NCI-H748 treated with DMSO at 0.1 percent for 48 hours (cell line): ENCODE measurements at regions not wholly inside any gene's neighbourhood (a gene's known extent, or its start where the extent isn't known, plus 50 kb on each side); places are given as distances from the start of the nearest gene placed in this dataset.

Experiments
- DNase-seq: peaks from one replicate; lab custom pipeline; 2025; lab: John Stamatoyannopoulos, UW

DNA sequence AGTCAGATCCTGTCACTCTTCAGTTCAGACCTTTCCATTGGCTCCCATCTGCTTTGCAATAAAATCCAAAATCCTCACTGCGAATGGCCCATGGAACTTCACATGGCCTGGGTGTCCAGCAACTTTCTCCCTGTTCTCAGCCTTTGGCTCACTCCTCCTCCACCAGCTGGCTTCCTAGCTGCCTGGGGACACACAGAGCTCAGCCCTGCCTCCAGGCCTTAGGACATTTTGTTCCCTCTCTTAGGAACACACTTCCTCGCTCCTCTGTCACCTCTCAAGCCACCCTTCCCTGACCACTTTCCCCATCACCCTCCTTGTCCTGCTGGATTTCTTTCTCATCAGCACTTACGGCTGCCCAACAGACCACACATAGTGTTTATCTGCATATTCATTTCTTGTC lies 419.6 kb downstream of the MED13L start:
- no peak for DNase-seq

DNA sequence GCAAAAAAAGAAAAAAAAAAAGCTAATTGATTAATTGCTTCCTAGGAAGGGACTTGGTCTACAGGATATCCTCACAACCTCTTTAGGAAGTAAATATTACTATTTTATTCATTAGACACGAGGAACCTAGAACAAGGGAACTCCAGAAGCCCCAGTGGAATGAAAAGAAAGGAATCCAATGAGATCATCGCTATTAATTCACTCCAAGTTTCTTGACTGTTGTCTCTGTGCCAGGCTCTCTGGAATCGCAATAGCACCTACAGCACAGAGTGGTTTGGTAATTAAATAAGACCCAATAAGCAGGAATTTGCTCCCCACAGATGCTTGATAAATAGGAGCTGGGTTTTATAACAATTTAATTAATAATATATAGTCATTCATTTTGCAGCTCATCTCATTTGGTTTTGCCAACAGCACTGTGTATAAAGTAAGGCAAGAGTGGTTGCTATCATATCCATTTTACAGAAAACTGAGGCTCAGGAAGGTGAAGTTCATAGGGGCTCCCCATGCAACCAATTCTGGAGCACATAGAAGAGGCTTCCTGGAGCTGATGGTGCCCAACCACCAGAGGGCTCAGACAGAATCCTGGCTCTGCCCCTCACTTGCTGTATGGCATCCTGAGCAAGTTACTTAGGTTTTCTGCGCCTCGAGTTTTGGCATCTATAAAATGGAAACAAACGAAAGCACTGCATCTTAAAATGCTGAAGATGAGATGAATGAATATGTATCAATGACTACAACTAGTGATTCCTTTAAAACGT lies 420.2 kb downstream of the MED13L start:
- DNase-seq = no peak

DNA sequence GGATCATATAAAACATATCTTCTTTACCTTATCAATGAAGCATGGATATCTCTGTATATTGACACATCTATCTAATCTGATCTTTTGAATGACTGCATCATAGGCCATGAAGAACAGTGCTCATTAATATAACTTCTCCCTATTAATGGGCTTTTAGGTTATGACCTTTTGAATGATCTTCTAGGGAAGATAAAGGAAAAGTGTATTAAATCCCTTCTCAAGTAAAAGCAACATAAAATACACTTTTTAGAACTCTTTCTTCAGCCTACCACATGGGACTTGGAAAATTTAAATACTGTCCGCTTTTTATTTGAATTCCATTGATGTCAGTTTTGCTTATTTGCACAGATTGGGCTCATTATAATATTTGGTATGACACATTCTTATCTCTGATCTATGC lies 425.4 kb downstream of the MED13L start:
- no peak for DNase-seq

DNA sequence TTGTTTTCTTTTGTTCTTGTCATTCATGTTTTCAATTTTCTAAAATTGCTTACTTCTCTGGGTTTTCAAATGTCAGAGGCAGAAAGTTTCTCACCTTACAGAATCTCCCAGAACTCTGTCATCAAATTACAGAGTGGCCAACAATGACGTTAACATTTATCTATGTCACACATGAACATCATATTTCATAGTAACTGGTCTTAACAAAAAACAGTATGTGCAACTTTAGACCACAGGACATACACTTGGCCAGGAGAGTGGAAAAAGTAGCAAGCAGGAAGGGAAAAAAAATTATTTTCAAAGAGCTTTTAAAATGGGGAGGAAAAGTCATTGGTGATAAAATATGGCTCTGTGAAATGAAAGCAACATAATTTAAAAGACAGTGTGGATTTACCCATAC lies 426.5 kb downstream of the MED13L start:
- no peak for DNase-seq

DNA sequence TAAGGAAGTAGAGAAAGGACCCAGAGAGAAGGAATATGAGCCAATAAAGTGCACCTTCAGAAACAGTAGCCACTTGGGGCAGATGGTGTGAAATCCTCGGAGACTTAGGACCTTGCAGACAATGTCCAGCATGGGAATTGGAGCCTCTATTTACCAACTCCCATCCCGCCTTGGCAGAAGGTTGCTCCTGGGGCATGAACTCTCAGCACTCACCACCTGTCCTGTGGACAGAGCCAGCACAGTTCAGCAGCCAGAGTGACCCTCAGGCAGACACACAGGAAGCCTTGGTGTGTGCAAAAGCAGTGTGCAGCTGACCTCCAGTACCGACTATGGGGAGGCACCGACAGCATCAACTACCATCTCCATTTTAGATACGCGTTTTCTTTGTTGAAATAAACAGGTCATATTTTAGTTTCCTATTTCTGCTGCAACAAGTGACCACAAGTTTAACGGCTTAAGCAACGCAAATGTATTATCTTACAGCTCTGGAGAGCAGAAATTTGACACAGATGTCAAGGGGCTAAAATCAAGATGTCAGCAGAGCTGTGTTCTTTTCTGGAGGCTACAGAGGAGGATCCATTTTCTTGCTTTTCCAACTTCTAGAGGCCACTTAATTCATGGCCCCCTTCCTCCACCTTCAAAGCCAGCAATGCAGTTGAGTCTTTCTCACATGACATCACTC lies 428.1 kb downstream of the MED13L start:
- no peak for DNase-seq

DNA sequence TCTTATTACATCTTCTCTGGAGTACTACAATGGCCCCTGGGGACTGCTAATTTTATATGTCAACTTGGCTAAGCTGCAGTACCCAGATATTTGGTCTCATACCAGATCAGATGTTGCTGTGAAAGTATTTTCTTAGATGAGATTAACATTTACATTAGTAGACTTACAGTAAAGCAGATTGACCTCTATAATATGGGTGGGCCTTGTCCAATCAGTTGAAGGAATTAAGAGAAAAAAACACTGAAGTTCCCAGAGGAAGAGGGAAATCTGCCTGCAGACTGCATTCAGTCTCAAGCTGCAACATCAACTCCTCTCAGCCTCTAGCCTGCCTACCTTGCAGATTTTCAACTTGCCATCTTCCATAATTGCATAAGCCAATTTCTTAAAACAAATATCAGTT lies 430.1 kb downstream of the MED13L start:
- DNase-seq = no peak

DNA sequence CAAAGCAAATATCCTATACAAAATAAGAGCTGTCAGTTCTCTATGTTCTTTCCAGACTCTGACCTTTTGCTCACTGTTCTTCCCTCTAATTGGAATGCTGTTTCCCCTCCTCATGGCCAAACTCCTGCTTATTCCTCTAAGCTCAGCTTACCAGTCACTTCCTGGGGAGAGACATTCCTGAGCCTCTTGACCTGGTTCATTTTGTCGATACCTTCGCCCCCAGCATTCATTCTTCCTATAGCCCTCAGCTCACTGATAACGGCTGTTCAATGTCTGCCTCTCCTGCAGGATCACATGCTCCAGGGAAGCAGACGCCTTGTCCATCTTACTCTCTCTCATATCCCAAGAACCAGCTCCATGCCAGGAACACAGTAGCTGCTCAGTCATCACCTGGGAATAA lies 431.0 kb downstream of the MED13L start:
- no peak for DNase-seq

DNA sequence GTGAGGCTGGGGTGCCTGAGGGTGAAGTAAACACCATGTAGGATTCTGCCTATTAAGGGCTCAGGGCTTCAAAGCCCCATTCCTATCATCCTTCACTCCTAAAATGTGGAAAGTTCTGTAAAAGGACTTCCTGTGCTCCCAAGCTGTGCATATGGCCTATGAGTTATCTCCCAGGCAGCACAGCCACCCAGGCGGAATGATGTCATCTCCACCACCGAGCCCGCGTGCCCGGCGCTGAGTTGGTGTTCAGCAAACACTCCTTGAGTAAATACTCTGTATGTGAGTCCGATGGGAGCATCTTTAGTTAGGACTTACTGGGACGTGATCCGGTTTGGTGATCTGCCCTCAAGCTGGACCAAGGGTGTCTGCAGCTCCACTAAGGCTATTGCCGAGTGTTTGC lies 437.3 kb downstream of the MED13L start:
- DNase-seq = no peak

DNA sequence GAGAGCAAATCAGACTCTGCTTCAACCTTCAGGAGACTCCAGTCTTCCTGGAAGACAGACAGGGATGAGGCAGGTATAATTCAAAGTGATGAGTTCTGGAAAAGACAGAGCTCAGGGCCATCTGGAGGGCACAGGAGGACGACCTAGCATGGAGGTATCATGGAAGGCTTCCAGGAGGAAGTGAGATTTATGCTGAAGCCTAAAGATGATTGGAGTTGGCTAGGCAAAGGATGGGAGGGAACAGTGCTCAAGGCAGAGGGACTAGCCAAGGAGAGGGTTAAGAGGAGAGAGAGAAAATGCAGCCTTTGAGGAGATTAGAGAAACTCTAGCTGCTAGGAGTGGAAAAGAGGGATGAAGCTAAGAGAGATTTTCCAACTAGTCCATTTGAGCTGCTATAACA lies 438.5 kb downstream of the MED13L start:
- DNase-seq = no peak

DNA sequence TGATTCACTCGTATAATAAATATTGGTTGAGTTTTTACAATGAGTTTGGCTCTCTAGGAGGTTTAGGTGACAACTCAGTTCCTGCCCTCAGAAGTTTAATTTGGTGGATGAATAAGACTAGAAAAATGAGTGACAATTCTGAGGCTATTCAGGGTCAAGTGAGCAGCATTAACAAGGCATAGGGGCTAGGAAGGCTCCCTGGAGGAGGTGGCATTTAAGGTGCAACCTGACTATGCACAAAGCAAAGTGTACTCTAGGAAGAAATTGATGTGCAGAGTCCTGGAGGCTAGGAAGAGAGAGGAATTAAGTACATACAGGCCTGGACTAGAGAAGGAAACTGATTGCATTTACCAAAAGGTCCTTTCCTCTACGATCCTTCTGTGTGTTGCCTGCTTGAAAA lies 440.3 kb downstream of the MED13L start:
- DNase-seq = no peak

DNA sequence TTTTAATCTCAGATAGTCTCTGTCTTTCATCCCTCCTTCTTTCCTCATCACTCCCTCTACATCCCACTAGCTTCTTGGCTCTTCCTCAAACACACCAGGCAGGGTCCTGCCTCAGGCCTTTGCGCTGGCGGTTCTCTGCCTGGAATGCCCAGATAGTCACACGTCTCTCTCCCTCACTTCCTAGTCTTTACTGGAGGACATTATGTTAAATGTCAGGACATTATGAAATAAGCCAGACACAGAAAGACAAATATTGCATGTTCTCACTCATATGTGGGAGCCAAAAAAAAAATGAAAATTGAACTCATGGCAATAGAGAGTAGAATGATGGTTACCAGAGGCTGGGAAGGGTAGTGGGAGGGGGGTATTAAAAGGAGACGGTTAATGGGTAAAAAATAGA lies 442.0 kb downstream of the MED13L start:
- no peak for DNase-seq

DNA sequence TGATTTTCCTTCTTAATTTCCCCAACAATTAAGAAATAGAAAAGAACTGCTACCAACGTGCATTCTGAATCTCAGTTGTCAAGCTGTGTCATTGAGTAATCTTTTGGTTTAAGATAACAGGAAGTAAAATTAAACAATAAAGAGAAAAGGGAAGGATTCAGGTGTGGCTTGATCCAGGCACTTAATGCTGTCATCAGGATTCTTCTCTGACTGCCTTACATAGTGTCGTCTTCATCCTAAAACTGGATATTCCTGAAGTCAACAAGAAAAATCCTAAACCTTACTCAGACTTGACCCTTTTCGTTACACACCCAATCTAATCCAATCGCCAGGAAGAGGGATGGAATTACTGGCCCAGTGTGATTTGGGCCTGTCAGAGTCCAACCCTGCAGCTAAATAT lies 443.8 kb downstream of the MED13L start:
- no peak for DNase-seq

DNA sequence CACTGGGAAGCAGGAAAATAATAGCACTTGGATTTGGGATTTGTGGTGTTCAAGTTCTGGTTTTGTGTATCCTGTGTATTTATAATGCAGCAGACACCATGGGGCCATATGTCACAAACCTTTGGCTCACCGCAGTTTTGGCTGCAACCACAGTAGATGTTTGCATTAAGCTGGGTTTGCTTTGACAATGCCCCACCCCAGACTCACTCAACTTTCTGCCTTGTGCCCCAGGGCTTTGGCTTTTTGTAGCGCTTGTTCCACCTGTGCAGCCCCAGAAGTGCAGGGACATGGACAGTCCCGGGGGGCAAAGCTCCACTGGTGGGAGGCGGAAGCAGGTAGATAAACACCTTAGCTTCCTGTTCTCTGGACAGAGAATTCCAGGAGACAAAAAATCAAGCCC lies 446.9 kb downstream of the MED13L start:
- DNase-seq = no peak

DNA sequence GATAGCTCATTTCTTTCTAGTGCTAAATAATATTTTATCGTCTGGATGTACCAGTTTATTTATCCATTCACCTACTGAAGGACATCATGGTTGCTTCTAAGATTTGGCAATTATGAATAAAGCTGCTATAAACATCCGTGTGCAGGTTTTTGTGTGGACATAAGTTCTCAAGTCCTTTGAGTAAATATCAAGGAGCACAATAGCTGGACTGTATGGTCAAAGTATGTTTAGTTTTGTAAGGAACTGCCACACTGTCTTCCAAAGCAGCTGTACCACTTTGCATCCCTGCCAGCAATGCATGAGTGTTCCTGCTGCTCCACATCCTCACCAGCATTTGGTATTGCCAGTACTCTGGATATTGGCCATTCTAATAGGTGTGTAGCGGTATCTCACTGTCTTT lies 447.4 kb downstream of the MED13L start:
- DNase-seq = no peak

DNA sequence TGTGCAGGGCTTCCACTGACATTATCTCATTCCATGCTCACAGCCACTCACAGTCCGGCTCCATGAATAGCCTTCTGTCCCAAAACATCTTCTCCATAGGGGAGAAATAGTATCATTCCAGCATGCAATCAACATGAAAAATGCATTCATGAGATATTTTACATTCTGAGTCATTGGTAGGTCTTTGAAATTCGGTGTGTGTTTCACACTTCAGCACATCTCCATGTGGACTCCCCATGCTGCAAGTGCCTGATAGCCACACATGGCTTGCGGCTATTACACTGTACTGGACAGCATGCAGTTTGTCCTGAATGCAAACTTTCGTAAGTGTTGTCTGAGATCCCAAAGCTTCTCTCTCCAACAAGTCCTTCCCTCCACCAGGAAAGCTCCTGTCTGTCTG lies 449.3 kb downstream of the MED13L start:
- DNase-seq = no peak

DNA sequence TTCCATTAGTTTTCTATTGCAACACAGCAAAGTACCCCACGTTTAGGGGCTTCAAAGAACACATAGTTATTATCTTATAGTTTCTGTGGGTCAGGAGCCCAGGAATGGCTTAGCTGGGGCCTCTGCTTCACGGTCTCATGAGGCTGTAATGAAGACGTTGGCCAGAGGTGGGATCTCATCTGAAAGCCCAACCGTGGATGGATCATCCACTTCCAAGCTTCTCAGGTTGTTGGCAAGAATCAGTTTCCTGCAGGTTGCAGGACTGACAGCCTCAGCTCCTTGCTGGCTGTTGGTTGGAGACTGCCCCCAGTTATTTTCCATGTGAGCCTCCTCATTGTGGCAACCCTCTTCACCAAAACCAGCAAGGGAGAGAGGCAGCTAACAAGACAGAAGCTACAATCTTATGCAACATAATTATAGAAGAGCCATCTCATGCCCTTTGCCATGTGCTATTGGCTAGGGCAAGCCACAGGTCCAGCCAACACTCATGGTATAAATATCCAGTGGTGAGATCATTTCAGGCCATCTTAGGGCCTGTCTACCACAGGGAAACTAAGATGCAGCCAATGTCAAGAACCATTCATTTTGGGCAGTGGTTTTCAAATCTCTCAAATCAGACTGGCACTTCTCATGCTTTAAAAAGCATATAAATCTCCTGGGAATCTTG lies 452.4 kb downstream of the MED13L start:
- DNase-seq = no peak

DNA sequence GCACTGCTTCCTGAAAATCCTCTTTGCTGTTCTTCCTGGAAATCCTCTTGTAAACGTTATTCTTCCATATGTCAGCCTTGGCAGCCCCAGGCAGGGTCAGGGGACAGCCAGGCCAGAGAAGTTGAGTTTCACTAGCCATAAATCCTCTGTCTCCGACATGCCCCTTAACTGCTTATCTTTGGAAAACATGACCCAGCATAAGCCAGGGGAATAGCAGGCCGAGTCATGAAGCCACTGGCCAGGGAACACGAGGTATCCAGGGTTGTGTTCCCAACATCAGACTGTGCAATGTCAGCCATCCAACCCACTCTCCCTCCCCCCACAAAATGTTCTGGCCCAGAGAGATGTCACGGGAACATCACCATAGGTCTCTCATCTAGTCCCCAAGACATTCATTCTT lies 453.9 kb downstream of the MED13L start:
- no peak for DNase-seq

DNA sequence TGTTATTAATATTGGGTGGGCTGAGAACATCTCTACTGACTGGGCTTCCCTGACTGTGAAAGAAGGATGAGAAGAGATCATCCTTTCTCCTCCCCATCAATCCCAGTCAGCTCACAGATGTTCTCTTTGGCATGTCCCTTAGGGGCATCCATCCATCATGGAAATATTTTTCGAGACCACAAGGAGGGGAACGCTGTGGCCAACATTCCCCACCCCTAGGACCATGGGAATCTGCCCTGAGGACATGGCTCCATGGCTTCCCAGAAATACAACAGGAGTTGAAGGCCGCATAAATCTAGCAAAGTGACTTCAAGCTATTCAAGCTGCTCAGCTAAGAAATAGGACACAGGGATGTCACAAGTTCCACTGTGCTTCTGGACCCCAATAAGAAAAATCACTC lies 456.8 kb downstream of the MED13L start:
- DNase-seq = no peak

DNA sequence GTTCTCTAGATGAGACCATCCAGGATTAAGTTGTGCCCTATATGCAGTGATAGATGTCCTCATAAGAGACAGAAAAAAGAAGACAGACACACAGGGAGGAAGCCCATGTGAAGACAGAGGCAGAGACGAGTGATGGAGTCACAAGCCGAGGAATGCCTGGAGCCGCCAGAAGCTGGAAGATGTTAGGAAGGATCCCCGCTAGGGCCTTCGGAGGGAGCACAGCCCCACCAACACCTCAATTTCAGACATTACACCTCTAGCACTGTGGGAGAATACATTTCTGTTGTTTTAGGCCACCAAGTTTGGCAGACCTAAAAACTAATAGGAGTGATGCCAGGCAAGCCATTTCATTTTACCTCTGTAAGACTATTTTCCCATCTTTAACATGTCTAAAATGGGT lies 458.5 kb downstream of the MED13L start:
- DNase-seq = no peak

DNA sequence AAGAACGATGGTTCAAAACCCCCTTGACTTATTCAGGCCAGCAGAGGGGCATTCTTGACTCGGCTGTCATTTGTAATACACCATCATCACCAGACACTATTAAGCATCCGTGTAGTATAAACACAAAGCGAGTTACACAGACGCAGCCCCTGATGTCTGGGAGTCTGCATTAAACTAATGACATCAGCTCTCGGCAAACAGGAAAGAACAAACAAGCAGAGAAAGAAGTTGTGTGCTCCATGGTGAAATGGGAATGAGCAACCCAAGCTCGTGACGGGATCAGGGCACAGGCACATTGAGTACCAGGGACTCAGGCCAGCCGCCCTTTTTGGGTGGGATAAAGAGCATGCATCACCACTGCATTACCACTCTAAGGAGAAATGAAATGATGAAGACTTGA lies 460.1 kb downstream of the MED13L start:
- DNase-seq = peak; percentile 74

DNA sequence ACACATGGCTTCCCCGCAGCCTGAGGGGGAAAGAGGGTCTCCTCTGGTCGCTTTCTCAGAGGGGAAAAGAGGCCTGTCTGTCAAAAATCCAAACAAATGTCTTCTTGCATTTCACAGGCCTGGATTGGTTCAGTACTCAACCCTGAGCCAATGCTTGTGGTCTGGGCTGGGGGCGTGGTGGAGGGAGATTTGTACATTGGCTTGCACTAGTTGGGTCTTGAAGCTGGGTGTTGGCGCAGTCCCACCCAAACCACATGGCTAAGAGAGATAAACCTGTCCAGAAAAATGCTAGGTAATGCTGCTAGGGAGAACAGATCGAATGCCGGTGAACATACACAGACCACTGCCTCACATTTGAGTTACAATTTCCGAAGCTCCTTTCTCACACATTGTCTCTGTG lies 461.6 kb downstream of the MED13L start:
- DNase-seq = no peak

DNA sequence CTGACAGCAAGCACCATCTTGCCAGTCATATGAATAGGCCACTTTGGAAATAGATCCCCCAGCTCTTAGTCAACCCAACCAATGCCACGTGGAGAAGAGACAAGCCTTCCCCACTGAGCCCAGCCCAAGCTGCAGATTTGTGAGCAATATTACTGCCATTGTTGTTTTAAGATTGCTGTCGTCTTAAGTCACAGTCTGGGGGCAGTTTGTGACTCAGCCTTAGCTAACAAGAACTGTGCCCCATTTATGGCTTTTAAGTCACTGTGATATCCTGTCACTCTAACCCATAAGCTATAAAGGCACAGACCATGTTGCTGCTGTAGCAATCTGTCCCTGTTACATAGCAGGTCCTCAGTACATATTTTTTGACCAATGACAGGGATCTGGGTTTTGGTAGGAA lies 464.2 kb downstream of the MED13L start:
- DNase-seq = no peak

DNA sequence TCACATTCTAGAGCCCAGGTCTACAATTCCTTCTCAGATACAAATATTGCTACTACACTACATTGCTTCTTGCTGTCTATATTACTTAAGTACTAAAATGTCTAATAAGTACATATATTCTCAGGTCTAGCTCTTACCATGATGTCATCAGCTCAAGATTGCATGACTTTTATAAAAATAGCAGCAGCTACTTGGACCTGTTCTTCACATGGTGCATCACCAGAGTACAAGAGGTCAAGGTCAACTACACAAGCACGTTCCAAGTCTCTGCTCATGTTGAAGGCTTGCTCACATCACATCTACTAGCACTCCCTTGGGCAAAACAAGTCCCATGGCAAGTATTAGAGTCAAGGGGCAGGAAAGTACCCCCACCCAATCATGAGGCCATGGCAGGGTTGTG lies 465.6 kb downstream of the MED13L start:
- no peak for DNase-seq

DNA sequence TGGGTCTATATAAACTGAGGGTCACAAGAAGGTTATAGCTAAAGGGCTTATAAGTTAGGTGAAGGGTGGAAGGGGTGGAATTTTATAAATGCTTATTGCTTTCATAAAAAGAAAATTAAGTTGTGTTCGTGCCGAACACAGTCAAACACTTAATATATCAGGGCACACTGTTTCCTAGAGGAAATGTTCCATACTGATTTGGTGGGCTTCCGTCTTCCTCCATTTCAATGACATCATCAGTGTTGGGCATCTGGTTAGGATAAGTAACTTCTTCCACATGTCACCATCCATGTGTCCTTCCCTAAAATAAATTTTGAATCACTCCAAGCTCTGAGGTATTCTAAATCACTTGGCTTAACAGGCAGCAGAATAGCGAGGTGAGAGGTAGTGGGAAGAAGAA lies 466.4 kb downstream of the MED13L start:
- no peak for DNase-seq
